GM23248 (cell line): ENCODE measurements at regions not wholly inside any gene's neighbourhood (a gene's known extent, or its start where the extent isn't known, plus 50 kb on each side); places are given as distances from the start of the nearest gene placed in this dataset.

ENCODE experiments used
- EZH2 ChIP-seq: fragments of 200-600 bp; sonication (generic); IDR thresholded peaks from 2 replicates; pipeline ENCODE4 v1.6.1; 2018; ENCODE audit warnings: antibody characterized with exemption, mild to moderate bottlenecking; ENCODE audit not compliant: insufficient read depth, poor library complexity, severe bottlenecking
- EZH2phosphoT487 ChIP-seq: fragments of 200-600 bp; sonication (generic); IDR thresholded peaks from 2 replicates; pipeline ENCODE4 v1.6.1; 2018; ENCODE audit warnings: antibody characterized with exemption, moderate library complexity, mild to moderate bottlenecking, low read depth; ENCODE audit not compliant: insufficient read depth

DNA sequence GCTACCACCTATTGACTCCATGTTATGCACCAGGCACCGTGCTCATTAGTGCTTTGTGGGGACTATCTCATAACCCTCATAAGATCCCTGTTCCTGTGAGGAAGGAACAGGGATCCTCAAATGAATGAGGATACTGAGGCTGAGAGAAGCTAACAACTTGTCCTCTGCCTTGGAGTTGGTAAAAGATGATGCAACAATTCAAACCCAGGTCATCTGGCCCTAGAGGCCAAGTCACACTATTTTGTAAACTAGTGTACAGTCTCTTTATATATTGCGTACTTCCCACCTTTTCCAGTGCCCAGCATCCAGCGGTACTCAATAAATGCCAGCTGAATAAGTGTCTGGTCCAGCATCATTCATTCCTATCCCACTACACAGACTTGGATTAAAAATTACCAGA lies 92.6 kb downstream of the RCN1 start:
- no peak for TF ChIP-seq EZH2phosphoT487
- TF ChIP-seq EZH2 = no peak
